HL-60 (cell line): ENCODE measurements at regions not wholly inside any gene's neighbourhood (a gene's known extent, or its start where the extent isn't known, plus 50 kb on each side); places are given as distances from the start of the nearest gene placed in this dataset.

Source experiments
- DNase-seq, 2 experiments: peaks; one replicate each; pipeline ENCODE4 v3.0.0-alpha.2; 2010 to 2020; ENCODE audit warnings: low read depth in 1 of 2, low spot score in 1 of 2
- H3K27ac ChIP-seq: fragments of 250-450 bp; sonication (Bioruptor Pico); replicated peaks from 2 replicates; pipeline ENCODE4 v1.5.1; 2020; ENCODE audit warnings: mild to moderate bottlenecking, moderate library complexity
- H3K27me3 ChIP-seq: fragments of 250-450 bp; sonication (Bioruptor Pico); 2 replicates; pipeline ENCODE4 v1.5.1; 2021; ENCODE audit warnings: mild to moderate bottlenecking, moderate library complexity; ENCODE audit not compliant: insufficient read depth, poor library complexity, severe bottlenecking
- H3K4me3 ChIP-seq: replicated peaks from 2 replicates; pipeline ENCODE4 v1.5.1; 2011; ENCODE audit warnings: mild to moderate bottlenecking, control low read depth, low read length; ENCODE audit not compliant: insufficient read depth
- CTCF ChIP-seq: IDR thresholded peaks from one replicate; pipeline ENCODE4 v1.5.1; 2011; ENCODE audit warnings: low read length, control low read depth, inconsistent platforms; ENCODE audit not compliant: insufficient read depth
- GABPA ChIP-seq: IDR thresholded peaks from 2 replicates; pipeline ENCODE4 v1.6.1; 2012; ENCODE audit warnings: low read depth
- POLR2AphosphoS5 ChIP-seq: IDR thresholded peaks from 2 replicates; pipeline ENCODE4 v1.6.1; 2012; ENCODE audit warnings: low read depth
- REST ChIP-seq: IDR thresholded peaks from 2 replicates; pipeline ENCODE4 v1.6.1; 2012; ENCODE audit warnings: low read depth; ENCODE audit not compliant: insufficient replicate concordance
- SPI1 ChIP-seq: IDR thresholded peaks from 2 replicates; pipeline ENCODE4 v1.6.1; 2012; ENCODE audit warnings: low read depth, mild to moderate bottlenecking, borderline replicate concordance

- no peaks in the 10 kb centered on the region for H3K27me3 ChIP-seq
- no peak overlapping the region for H3K27ac ChIP-seq
- TF ChIP-seq SPI1 = no peak
- no peak for TF ChIP-seq GABPA
- TF ChIP-seq POLR2AphosphoS5 = no peak
- no peak for TF ChIP-seq REST
- TF ChIP-seq CTCF = no peak
- no peak for DNase-seq
- H3K4me3 ChIP-seq = no peak overlapping the region
Measured at GRCh38 chr5:9878206-9878605, 248.1 kb upstream of the TAS2R1 start.

- Histone ChIP-seq H3K27ac (no peak overlapping the region), H3K4me3 (no peak overlapping the region), H3K27me3 (no peaks in the 10 kb centered on the region)
- TF ChIP-seq GABPA = no peak
- TF ChIP-seq REST = no peak
- TF ChIP-seq POLR2AphosphoS5 = no peak
- DNase-seq = no peak
Measured at GRCh38 chr5:9877488-9877887, 247.3 kb upstream of the TAS2R1 start.

GRCh38 chr5:9876451-9876850 lies 246.3 kb upstream of the TAS2R1 start:
- no peak for TF ChIP-seq GABPA
- TF ChIP-seq SPI1 = no peak
- TF ChIP-seq REST = no peak
- no peak for TF ChIP-seq POLR2AphosphoS5
- TF ChIP-seq CTCF = no peak
- no peak overlapping the region for H3K27ac ChIP-seq
- no peak overlapping the region for H3K4me3 ChIP-seq
- no peak for DNase-seq
- no peaks in the 10 kb centered on the region for H3K27me3 ChIP-seq
